Ectodermal cell (in vitro differentiated cells): ENCODE measurements at regions not wholly inside any gene's neighbourhood (a gene's known extent, or its start where the extent isn't known, plus 50 kb on each side); places are given as distances from the start of the nearest gene placed in this dataset.

Source experiments
- H3K27ac ChIP-seq: 2 replicates; pipeline ENCODE4 v1.7.0; 2013; ENCODE audit warnings: mild to moderate bottlenecking, low read depth, low read length; ENCODE audit not compliant: insufficient read depth, poor library complexity, severe bottlenecking
- H3K27me3 ChIP-seq: 2 replicates; pipeline ENCODE4 v1.7.0; 2013; ENCODE audit warnings: mild to moderate bottlenecking, low read length; ENCODE audit not compliant: insufficient read depth, control insufficient read depth, poor library complexity, severe bottlenecking
- H3K36me3 ChIP-seq: one replicate; pipeline ENCODE4 v1.7.0; 2013; ENCODE audit warnings: low read length; ENCODE audit not compliant: control insufficient read depth, insufficient read depth
- H3K4me1 ChIP-seq: one replicate; pipeline ENCODE4 v1.7.0; 2013; ENCODE audit warnings: low read length; ENCODE audit not compliant: control insufficient read depth, insufficient read depth
- H3K4me3 ChIP-seq: 2 replicates; pipeline ENCODE4 v1.7.0; 2013; ENCODE audit warnings: low read depth, low read length, control low read depth; ENCODE audit not compliant: insufficient read depth
- H3K9me3 ChIP-seq: 2 replicates; pipeline ENCODE4 v1.7.0; 2013; ENCODE audit warnings: mild to moderate bottlenecking, low read length, moderate library complexity; ENCODE audit not compliant: control insufficient read depth
- WGBS, 2 experiments: methylation state at CpG; one replicate each; pipeline ENCODE4 v1.1.7; 2013; ENCODE audit warnings: missing lambda C conversion rate in 2 of 2; 5-methylcytosine and 5-hydroxymethylcytosine counted together

DNA sequence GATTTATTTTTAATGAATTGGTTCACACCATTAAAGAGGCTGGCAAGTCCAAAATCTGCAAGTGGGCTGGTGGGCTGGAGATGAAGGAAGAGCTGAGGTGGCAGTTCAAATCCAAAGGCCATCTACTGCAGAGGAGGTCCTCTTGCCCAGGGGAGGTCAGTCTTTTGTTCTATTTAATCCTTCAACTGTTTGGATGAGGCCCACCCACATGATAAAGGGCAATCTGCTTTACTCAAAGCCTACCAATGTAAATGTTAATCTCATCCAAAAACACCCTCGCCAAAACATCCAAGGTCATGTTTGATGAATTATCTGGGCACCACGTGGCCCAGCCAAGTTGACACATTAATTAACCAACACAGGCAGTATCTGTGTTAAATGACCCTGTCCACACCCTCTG, 99.0 kb downstream of the RRAGC start:
- no peaks in the 10 kb centered on the region for H3K27me3 ChIP-seq
- H3K9me3 ChIP-seq: no peaks in the 10 kb centered on the region
- H3K4me3 ChIP-seq: no peak overlapping the region
- H3K36me3 ChIP-seq: no peaks in the 10 kb centered on the region
- H3K27ac ChIP-seq: no peak overlapping the region
- 89 to 91% methylated on average over 2 of the region's 2 CpGs for WGBS, 2 experiments
- no peaks in the 10 kb centered on the region for H3K4me1 ChIP-seq

DNA sequence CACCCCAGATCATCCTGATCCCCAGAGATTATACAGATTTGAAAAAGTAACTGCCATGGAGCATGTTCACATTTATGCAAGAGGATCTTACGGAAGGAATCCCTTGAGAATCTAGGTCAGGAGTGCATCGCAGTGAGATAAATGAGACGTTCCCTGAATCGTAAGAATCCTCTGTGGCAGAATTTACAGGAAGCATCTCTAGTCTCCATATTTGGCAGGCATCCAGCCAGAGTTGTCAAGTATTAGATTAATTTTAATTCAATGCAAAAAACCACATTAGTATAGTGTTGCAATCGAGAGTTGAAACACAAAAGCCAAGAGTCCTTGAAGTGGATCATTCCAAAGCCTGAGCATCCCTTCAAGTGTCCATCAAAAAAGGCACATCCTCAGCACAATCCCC, 100.8 kb downstream of the RRAGC start:
- WGBS, 2 experiments: 94 to 96% methylated on average over 5 of the region's 5 CpGs
- H3K27ac ChIP-seq: no peak overlapping the region
- H3K4me3 ChIP-seq: no peak overlapping the region
- no peaks in the 10 kb centered on the region for H3K36me3 ChIP-seq
- H3K9me3 ChIP-seq: no peaks in the 10 kb centered on the region
- no peaks in the 10 kb centered on the region for H3K27me3 ChIP-seq
- no peaks in the 10 kb centered on the region for H3K4me1 ChIP-seq

DNA sequence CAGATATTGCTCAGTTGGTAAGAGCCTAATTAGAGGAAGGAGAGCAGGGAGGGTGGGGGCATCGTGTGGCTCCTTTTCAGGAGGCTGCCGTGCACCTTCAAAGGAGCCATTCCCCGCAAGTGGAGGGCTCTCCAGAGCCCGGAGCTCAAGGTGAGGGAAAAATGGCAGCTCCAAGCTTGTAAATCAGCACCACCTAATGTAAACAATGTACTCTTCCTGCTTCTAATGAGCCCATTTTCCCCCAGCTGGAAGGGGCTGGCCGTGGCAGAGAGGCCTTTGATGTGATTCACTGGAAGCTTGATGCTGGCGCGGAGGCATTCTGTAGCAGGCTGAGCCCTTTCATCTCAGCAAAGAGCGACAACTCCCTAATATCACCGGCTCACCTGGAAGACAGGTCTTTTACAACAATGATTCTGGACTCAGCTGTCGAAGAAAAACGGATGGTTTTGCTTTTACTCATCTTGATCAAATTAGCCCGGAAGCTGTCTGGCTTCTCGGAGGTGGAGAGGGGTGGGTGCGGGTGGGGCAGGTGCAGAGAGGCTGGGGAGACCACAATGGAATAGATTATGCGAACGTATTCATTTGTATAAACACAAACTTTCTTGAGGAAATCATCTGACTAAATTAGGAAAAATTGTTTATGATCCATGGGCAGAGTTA, 112.5 kb downstream of the RRAGC start:
- 58 to 66% methylated on average over 14 to 16 of the region's 16 CpGs for WGBS, 2 experiments
- no peaks in the 10 kb centered on the region for H3K27me3 ChIP-seq
- H3K27ac ChIP-seq: no peak overlapping the region
- H3K36me3 ChIP-seq: no peaks in the 10 kb centered on the region
- H3K4me1 ChIP-seq: peaks cover 4% of the 10 kb centered on the region
- no peaks in the 10 kb centered on the region for H3K9me3 ChIP-seq
- no peak overlapping the region for H3K4me3 ChIP-seq

DNA sequence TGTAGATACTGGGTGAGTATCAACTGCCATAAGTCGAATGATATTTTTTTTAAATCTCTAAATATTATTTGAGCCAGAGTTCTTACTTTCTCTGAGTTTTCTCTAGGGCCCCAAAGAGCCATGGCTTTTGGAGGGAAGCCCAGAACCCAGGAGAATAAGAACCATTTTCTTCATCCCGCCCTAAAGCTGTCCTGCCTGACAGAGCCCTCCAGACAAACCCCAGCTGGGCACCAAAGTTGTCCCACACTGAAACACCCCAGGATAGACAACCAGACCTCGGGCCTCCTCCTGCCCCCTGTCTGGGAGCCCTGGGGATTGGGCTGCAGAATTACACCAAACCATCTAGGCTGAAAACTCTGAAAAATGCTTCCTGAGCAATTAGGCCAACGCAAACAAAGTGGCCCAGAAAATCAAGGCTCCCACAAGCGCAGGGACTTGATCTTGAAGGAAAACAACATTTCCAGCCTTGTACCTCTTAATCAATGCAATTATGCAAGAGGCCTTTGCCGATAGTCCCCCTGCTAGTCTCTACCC, 113.1 kb downstream of the RRAGC start:
- WGBS, 2 experiments: 82 to 85% methylated on average over 5 to 6 of the region's 6 CpGs
- H3K4me3 ChIP-seq: no peak overlapping the region
- no peak overlapping the region for H3K27ac ChIP-seq
- H3K4me1 ChIP-seq: peaks cover 4% of the 10 kb centered on the region
- H3K9me3 ChIP-seq: no peaks in the 10 kb centered on the region
- no peaks in the 10 kb centered on the region for H3K27me3 ChIP-seq
- H3K36me3 ChIP-seq: no peaks in the 10 kb centered on the region

DNA sequence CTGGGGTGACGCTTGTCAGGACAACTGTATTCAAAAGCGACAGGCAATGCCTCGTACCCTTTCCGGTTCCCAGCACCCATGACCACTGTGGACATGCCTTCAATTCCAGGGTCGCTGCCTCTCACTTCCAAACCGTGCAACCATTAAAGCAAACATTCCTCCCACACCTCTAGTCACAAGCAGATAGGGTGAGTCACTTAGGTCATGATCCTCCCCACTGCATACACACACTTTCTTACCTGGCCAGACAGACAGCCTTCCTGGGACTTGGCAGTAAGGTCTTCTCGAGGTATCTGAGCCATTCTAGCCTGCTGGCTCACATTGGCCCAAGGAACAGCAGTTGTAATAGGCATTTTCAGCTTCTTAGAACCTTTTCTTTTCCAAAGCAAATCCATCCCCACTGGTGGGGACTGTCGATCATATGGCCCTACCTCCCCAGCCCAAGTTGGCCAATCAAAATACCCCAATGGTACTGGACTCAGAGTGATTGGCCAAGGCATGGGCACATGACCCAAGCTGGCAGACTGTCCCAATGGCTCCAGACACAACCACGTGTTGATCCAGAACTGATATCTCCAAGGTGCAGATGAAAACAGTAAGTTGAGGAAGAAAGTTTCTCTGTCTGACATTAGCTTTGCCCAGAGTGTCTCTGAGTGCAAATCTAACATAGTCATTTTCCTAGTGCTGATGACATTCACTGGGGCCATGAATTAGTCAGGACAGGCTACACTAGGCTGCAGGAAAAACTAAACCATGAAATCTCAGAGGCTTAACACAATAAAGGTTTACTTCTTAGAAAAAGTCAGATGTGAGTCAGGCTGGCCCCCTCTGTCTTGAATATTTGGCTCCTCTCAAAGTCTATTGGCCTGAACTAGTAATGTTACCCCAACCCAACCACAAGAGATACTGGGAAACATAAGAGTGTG, 113.8 kb downstream of the RRAGC start:
- Histone ChIP-seq H3K9me3 (no peaks in the 10 kb centered on the region), H3K27ac (no peak overlapping the region), H3K27me3 (no peaks in the 10 kb centered on the region), H3K36me3 (no peaks in the 10 kb centered on the region), H3K4me3 (no peak overlapping the region), H3K4me1 (peaks cover 4% of the 10 kb centered on the region)
- WGBS, 2 experiments: 95 to 96% methylated on average over 9 of the region's 9 CpGs

DNA sequence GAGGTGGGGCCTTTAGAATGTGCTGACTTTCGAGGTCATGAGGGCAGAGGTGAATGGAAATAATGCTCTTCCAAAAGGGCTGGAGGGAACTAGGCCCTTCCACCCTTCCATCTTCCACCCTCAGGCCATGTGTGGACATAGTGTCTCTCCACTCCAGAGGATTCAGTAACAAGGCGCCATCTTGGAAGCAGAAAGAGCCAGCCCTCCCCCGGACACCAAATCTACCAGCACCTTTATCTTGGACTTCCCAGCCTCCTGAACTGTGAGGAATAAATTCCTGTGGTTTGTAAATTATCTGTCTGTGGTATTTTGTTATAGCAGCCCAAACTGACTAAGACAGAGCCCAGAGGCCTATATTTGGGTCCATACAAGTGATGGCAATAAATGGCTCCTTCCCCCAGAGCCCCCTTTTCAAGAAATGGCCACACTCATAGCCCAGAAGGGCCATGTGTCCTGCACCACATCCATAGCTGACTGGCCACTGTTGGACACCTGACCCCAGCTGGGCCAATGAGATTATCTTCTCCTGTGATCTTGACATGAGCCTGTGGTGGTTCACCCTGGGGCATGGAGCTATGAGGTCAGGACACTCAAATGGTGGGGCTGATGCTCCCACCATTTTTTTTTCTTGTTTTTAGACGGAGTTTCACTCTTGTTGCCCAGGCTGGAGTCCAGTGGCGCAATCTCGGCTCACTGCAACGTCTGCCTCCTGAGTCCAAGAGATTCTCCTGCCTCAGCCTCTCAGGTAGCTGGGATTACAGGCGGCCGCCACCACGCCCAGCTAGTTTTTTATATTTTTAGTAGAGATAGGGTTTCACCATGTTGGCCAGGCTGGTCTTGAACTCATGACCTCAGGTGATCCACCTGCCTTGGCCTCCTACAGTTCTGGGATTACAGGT, 114.9 kb downstream of the RRAGC start:
- no peak overlapping the region for H3K4me3 ChIP-seq
- H3K4me1 ChIP-seq: peaks cover 4% of the 10 kb centered on the region
- H3K9me3 ChIP-seq: no peaks in the 10 kb centered on the region
- no peaks in the 10 kb centered on the region for H3K27me3 ChIP-seq
- 89% methylated on average over 10 of the region's 10 CpGs for WGBS, 2 experiments
- no peaks in the 10 kb centered on the region for H3K36me3 ChIP-seq
- no peak overlapping the region for H3K27ac ChIP-seq

DNA sequence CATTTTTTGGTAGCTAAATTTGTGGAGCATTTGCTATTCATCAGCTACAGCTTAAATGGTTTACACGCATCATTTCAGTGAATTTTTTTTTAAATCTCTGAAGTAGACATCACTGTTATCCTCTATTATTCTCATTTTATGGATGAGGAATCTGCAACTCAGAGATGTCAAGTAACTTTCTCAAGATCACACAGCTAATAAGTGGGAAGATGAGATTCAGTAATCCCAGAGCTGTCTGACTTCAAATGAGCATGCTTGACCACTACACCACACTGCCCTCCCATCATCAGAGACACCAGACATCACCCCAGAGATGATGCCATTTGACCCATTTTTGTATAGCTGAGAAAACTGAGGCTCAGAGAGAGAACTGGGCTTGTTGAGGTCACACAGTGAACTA, 116.4 kb downstream of the RRAGC start:
- Histone ChIP-seq H3K4me1 (peaks cover 4% of the 10 kb centered on the region), H3K9me3 (no peaks in the 10 kb centered on the region), H3K4me3 (no peak overlapping the region), H3K27me3 (no peaks in the 10 kb centered on the region), H3K27ac (no peak overlapping the region), H3K36me3 (no peaks in the 10 kb centered on the region)
- WGBS, 2 experiments: 100% methylated on average over 1 of the region's 1 CpG; no CpG with 5 or more reads in 1 of the 2 experiments

DNA sequence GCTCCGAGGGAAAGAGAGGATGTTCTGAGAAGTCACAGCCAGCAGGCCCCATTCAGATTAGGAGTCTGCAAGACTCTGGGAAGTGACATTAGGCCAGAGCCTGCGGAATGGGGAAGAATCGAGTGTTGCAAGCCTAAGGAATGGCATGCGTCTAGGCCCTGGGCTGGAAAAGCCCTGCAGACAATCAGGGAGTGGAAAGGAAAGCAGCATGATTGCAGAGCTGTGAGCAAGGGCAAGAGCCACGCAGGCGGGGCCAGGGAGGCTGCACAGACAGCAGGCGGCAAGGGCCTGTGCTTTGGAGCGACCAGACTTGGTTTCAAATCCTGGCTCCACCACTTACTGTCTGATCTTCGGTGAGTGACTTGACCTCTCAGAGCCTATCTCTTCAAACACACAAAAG, 118.2 kb downstream of the RRAGC start:
- H3K27me3 ChIP-seq: no peaks in the 10 kb centered on the region
- no peaks in the 10 kb centered on the region for H3K36me3 ChIP-seq
- H3K9me3 ChIP-seq: no peaks in the 10 kb centered on the region
- no peak overlapping the region for H3K4me3 ChIP-seq
- no peaks in the 10 kb centered on the region for H3K4me1 ChIP-seq
- no peak overlapping the region for H3K27ac ChIP-seq
- 68 to 72% methylated on average over 9 of the region's 9 CpGs for WGBS, 2 experiments

DNA sequence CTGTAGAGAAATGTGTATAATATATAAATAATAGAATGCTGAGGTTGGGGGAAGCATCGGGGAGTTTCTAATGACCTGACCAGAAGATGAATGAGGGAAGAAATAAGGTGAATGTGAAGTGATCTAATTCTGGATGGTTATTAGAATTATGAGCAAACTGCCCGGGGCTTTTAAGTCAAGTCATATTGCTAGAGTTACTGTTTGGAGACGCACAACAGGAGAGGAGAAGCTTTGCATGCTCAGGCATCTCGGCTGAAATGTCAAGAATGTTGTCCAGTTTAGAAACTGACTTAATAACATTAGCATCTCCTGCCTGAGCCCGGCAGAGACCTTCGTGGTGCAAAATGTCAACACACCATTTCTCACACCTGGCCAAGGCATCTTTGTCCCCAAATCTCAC, 119.1 kb downstream of the RRAGC start:
- no peaks in the 10 kb centered on the region for H3K36me3 ChIP-seq
- no peak overlapping the region for H3K4me3 ChIP-seq
- H3K27me3 ChIP-seq: no peaks in the 10 kb centered on the region
- H3K9me3 ChIP-seq: no peaks in the 10 kb centered on the region
- no peak overlapping the region for H3K27ac ChIP-seq
- H3K4me1 ChIP-seq: no peaks in the 10 kb centered on the region
- 89 to 92% methylated on average over 6 of the region's 6 CpGs for WGBS, 2 experiments
